ENCODE measurements at regions not wholly inside any gene's neighbourhood (a gene's known extent, or its start where the extent isn't known, plus 50 kb on each side); places are given as distances from the start of the nearest gene placed in this dataset.

GRCh38 chr18:46226461-46226860, 122.3 kb downstream of the HAUS1 start:
- TF ChIP-seq CTCF (IDR thresholded peaks at IDR 0.05; ENCODE audit: low read depth, low read length) (no peak), EZH2phosphoT487 (IDR thresholded peaks at IDR 0.05; ENCODE audit: low read depth) (no peak)

All from OCI-LY3 (cell line).